Adrenal gland (tissue), 9 donors: ENCODE measurements at regions not wholly inside any gene's neighbourhood (a gene's known extent, or its start where the extent isn't known, plus 50 kb on each side); places are given as distances from the start of the nearest gene placed in this dataset.
"Not testable (repeated sequence)": the region's sequence is repeated elsewhere in the genome, so short reads cannot be mapped to it uniquely, and the experiment has no call there.

Source experiments
- DNase-seq, 7 donors: peaks; one replicate each; pipeline ENCODE4 v3.0.0-alpha.2; 2019 to 2020
- H3K27ac ChIP-seq, 5 donors: fragments of 200-600 bp; sonication (generic) in 4 of 5; 1 replicate in 3 of 5; 2 replicates in 2 of 5; pipeline versions ENCODE4 v1.5.1 to v1.8.0; 2016 to 2020; ENCODE audit warnings: mild to moderate bottlenecking in 1 of 5
- H3K27me3 ChIP-seq: fragments of 200-600 bp; 2 replicates; pipeline ENCODE4 v1.8.0; 2021
- H3K36me3 ChIP-seq, 2 donors: fragments of 200-600 bp; replicated peaks in 1 of 2; 1 replicate in 1 of 2; 2 replicates in 1 of 2; pipeline versions ENCODE4 v1.5.1 to v1.8.0; 2018 to 2022
- H3K4me1 ChIP-seq, 2 donors: fragments of 200-600 bp; replicated peaks in 1 of 2; 1 replicate in 1 of 2; 2 replicates in 1 of 2; pipeline versions ENCODE4 v1.5.1 to v1.8.0; 2018 to 2021
- H3K4me3 ChIP-seq, 4 donors: fragments of 200-600 bp; sonication (generic) in 3 of 4; one replicate each; pipeline ENCODE4 v1.5.1; 2016 to 2018
- H3K9me3 ChIP-seq, 3 donors: fragments of 200-600 bp; sonication (generic) in 1 of 3; replicated peaks in 1 of 3; 1 replicate in 2 of 3; 2 replicates in 1 of 3; pipeline versions ENCODE4 v1.5.1 to v1.8.0; 2016 to 2021
- POLR2A ChIP-seq, 2 donors: fragments of 450-650 bp; IDR thresholded peaks; one replicate each; pipeline ENCODE4 v1.6.1; 2017; ENCODE audit warnings: antibody characterized with exemption in 2 of 2, mild to moderate bottlenecking in 2 of 2, moderate library complexity in 1 of 2
- WGBS, 4 donors: extraction: QIAGEN DNeasy Blood & Tissue Kit in 2 of 4; methylation state at CpG; one replicate each; pipeline versions ENCODE4 v1.1.5 to v1.1.7; 2013 to 2017; 5-methylcytosine and 5-hydroxymethylcytosine counted together
- intact Hi-C, 2 donors: fragments of 100-400 bp; cut with DNase I; formaldehyde crosslinking; loops; one replicate each; pipeline versions ENCODE4 v1.14.1 to v1.15.0; 2022 to 2023
- TF ChIP-seq, protein P1 (sequence below), 6 experiments: fragments of 450-650 bp in 4 of 6; fragments of 200-600 bp in 2 of 6; sonication (generic) in 1 of 6; IDR thresholded peaks; 1 replicate in 5 of 6; 2 replicates in 1 of 6; pipeline versions ENCODE4 v1.5.1 to v1.8.0; 2016 to 2021; ENCODE audit warnings: antibody characterized with exemption in 6 of 6, mild to moderate bottlenecking in 2 of 6, moderate library complexity in 1 of 6
- donor health status: healthy with polysubstance abuse.
- donor health status: Bipolar disorder and iron deficiency.
- donor health status: DM: yes; HTN: yes; CAD: no.
- donor health status: DM: no; HTN: no; CAD: no.
- donor health status: DM: no; HTN: no; CAD: no.

DNA sequence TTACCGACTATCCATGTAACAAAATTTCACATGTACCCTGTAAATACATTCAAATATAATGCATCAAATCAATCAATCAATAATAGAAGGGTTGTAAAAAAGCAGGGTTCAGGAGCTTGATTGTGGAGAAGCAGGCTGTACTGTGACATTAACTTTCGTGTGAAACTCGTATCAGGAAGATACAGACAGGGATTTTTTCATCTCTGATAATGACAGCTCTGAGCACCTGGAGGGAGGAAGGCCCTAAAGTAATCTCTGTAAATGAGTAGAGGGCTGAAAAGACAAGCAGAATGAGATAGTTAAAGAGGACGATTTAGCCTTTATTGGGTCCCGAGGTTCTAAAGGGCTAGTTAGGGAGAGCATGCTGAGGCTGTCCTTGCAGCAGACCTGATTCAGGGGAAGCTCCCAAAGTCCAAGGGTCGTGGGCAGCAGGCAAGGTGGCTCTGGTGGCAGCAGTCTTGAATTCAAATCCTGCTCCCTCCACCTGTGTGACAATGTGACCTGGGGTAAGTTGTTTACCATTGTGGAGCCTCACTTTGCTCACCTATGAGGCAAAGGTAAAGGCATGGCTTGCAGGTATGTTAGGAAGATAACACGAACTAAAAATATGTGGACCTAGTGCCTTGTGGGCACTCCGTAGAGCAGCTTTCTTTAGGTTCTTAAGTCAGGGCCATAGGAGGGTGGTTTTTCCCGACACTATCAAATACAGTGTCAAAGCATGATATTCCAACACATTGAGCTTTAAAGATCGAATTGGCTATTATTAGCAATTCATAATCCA lies 219.4 kb upstream of the MYLIP start:
- no peaks in the 10 kb centered on the region for H3K9me3 ChIP-seq
- no peaks in the 10 kb centered on the region for H3K36me3 ChIP-seq
- no peaks in the 10 kb centered on the region for H3K4me1 ChIP-seq
- no peak overlapping the region for H3K4me3 ChIP-seq
- 85 to 88% (median 86%) methylated on average over 10 of the region's 10 CpGs for WGBS, 4 donors
- intact Hi-C loops, result no loop called here
- H3K27me3 ChIP-seq, result no peaks in the 10 kb centered on the region
- H3K27ac ChIP-seq, result no peak overlapping the region
- TF ChIP-seq, protein P1, sequence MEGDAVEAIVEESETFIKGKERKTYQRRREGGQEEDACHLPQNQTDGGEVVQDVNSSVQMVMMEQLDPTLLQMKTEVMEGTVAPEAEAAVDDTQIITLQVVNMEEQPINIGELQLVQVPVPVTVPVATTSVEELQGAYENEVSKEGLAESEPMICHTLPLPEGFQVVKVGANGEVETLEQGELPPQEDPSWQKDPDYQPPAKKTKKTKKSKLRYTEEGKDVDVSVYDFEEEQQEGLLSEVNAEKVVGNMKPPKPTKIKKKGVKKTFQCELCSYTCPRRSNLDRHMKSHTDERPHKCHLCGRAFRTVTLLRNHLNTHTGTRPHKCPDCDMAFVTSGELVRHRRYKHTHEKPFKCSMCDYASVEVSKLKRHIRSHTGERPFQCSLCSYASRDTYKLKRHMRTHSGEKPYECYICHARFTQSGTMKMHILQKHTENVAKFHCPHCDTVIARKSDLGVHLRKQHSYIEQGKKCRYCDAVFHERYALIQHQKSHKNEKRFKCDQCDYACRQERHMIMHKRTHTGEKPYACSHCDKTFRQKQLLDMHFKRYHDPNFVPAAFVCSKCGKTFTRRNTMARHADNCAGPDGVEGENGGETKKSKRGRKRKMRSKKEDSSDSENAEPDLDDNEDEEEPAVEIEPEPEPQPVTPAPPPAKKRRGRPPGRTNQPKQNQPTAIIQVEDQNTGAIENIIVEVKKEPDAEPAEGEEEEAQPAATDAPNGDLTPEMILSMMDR (IDR thresholded peaks at IDR 0.05), result no peak
- no peak for TF ChIP-seq POLR2A (IDR thresholded peaks at IDR 0.05)
- DNase-seq, result no peak

DNA sequence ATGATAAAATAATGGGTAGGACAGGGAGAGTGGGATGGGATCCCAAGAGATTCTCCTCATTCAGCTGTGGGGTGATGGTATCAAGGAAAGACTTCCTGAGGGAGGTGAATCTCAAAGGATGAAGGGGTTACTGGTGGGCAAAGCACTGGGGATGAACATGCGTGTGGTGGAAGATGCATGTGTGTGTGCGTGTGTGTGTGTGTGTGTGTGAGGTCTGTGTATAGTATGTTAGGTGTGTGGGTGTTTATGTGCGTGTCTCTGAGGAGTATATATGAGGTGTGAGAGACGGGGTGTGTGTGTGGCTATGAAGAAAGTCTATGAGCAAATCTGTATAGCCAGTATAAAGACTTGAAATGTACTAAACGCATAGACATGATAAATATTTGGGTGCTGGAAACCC lies 220.0 kb upstream of the MYLIP start:
- Histone ChIP-seq H3K9me3 (no peaks in the 10 kb centered on the region), H3K36me3 (no peaks in the 10 kb centered on the region), H3K27ac (no peak overlapping the region), H3K4me3 (no peak overlapping the region), H3K27me3 (no peaks in the 10 kb centered on the region), H3K4me1 (no peaks in the 10 kb centered on the region)
- TF ChIP-seq, protein P1 (IDR thresholded peaks at IDR 0.05), result no peak
- TF ChIP-seq POLR2A (IDR thresholded peaks at IDR 0.05), result no peak
- DNase-seq, result no peak
- WGBS, 4 donors, result 80 to 88% (median 87%) methylated on average over 5 of the region's 5 CpGs
- intact Hi-C loops, result no loop called here

DNA sequence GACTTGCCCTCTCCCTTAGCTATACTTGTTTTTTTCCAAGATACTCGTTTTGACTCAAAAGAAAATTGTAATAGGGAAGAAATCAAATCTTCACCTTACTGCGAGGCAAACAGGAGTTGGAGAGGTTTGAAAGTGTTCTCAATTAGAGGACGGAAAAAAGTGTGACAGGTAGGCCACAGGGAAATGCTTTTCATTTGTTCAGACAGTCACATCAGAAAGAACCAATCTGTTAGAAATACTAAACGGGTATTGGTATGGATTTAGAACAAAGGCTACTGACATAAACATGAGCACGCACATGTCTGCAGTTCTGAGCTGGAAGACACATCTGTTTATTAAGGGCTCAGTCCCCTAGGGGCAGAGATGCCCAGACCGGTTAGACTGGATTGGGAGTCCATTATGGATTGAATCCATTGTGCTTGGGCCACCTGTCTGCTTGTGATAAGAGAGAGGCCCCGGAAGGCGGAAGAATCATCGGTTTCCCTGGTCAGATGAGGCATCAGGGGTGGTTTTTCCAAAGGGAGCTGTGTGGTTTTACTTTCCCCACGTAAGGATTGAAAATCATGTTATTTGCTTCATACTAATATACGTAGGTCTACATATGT lies 220.9 kb upstream of the MYLIP start:
- Histone ChIP-seq H3K27me3 (no peaks in the 10 kb centered on the region), H3K9me3 (no peaks in the 10 kb centered on the region), H3K27ac (no peak overlapping the region), H3K4me1 (no peaks in the 10 kb centered on the region), H3K4me3 (no peak overlapping the region), H3K36me3 (no peaks in the 10 kb centered on the region)
- TF ChIP-seq, protein P1 (IDR thresholded peaks at IDR 0.05), result no peak
- no peak for TF ChIP-seq POLR2A (IDR thresholded peaks at IDR 0.05)
- intact Hi-C loops, result no loop called here
- 84 to 89% (median 85%) methylated on average over 11 of the region's 11 CpGs for WGBS, 4 donors
- DNase-seq, result no peak

DNA sequence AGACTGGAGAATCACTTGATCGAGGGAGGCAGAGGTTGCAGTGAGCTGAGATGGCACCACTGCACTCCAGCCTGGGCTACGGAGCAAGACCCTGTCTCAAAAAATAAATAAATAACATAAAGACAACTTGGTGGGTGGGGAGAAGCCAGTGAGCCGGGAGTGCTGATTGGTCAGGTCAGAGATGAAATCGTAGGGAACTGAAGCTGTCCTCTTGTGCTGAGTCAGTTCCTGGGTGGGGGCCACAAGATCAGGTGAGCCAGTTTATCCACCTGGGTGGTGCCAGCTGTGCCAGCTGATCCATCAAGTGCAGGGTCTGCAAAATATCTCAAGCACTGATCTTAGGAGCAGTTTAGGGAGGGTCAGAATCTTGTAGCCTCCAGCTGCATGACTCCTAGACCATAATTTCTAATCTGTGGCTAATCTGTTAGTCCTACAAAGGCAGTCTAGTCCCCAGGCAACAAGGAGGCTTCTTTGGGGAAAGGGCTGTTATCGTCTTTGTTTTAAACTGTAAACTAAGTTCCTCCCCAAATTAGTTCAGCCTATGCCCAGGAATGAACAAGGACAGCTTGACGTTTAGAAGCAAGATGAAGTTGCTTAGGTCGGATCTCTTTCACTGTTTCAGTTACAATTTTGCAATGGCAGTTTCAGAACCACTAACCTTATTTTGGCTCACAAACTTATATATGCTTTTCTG lies 221.5 kb upstream of the MYLIP start:
- H3K27me3 ChIP-seq, H3K4me3 ChIP-seq, H3K9me3 ChIP-seq, intact Hi-C loops, H3K27ac ChIP-seq, H3K4me1 ChIP-seq, DNase-seq, H3K36me3 ChIP-seq: not testable (repeated sequence)
- WGBS, 4 donors, result 73 to 79% (median 75%) methylated on average over 7 of the region's 7 CpGs
